ENCODE measurements at regions not wholly inside any gene's neighbourhood (a gene's known extent, or its start where the extent isn't known, plus 50 kb on each side); places are given as distances from the start of the nearest gene placed in this dataset.

GRCh38 chr2:204065566-204065965 is 129.0 kb downstream of the ICOS start:
- Histone ChIP-seq H3K4me3 (ENCODE audit: low read depth in 1 of 5, low read length in 5 of 5) (no peak overlapping the region), H3K9ac (ENCODE audit: low read length in 5 of 5) (no peak overlapping the region), H3K27ac (ENCODE audit: low read depth, low read length) (no peak overlapping the region)

GRCh38 chr2:204066051-204066450 is 129.5 kb downstream of the ICOS start:
- Histone ChIP-seq H3K27ac (ENCODE audit: low read depth, low read length) (no peak overlapping the region), H3K27me3 (ENCODE audit: control insufficient read depth in 5 of 5, insufficient read depth in 4 of 5, low read length in 5 of 5) (peaks cover 0 to 3% (median 0%) of the 10 kb centered on the region in 5 donors), H3K9ac (ENCODE audit: low read length in 5 of 5) (no peak overlapping the region), H3K9me3 (ENCODE audit: control insufficient read depth in 5 of 5, low read length in 5 of 5) (peaks cover 0 to 2% (median 0%) of the 10 kb centered on the region in 5 donors), H3K36me3 (ENCODE audit: control insufficient read depth in 5 of 5, insufficient read depth in 5 of 5, low read length in 5 of 5) (no peaks in the 10 kb centered on the region), H3K4me3 (ENCODE audit: low read depth in 1 of 5, low read length in 5 of 5) (no peak overlapping the region), H3K4me1 (ENCODE audit: control insufficient read depth in 5 of 5, insufficient read depth in 5 of 5, low read length in 5 of 5) (peaks cover 0 to 9% (median 6%) of the 10 kb centered on the region in 5 donors)

More at GRCh38 chr2:204065566-204065965, 129.0 kb downstream of the ICOS start:
- Histone ChIP-seq H3K36me3 (ENCODE audit: control insufficient read depth in 5 of 5, insufficient read depth in 5 of 5, low read length in 5 of 5) (no peaks in the 10 kb centered on the region), H3K27me3 (ENCODE audit: control insufficient read depth in 5 of 5, insufficient read depth in 4 of 5, low read length in 5 of 5) (peaks cover 0 to 5% (median 0%) of the 10 kb centered on the region in 5 donors), H3K9me3 (ENCODE audit: control insufficient read depth in 5 of 5, low read length in 5 of 5) (peaks cover 0 to 2% (median 0%) of the 10 kb centered on the region in 5 donors), H3K4me1 (ENCODE audit: control insufficient read depth in 5 of 5, insufficient read depth in 5 of 5, low read length in 5 of 5) (peaks cover 0 to 9% (median 6%) of the 10 kb centered on the region in 5 donors)

GRCh38 chr2:204069804-204070203 is 133.2 kb downstream of the ICOS start:
- Histone ChIP-seq H3K4me3 (ENCODE audit: low read depth in 1 of 5, low read length in 5 of 5) (no peak overlapping the region), H3K36me3 (ENCODE audit: control insufficient read depth in 5 of 5, insufficient read depth in 5 of 5, low read length in 5 of 5) (no peaks in the 10 kb centered on the region), H3K9ac (ENCODE audit: low read length in 5 of 5) (no peak overlapping the region), H3K4me1 (ENCODE audit: control insufficient read depth in 5 of 5, insufficient read depth in 5 of 5, low read length in 5 of 5) (peaks cover 0 to 9% (median 6%) of the 10 kb centered on the region in 5 donors), H3K27me3 (ENCODE audit: control insufficient read depth in 5 of 5, insufficient read depth in 4 of 5, low read length in 5 of 5) (no peaks in the 10 kb centered on the region), H3K9me3 (ENCODE audit: control insufficient read depth in 5 of 5, low read length in 5 of 5) (peaks cover 0 to 2% (median 0%) of the 10 kb centered on the region in 5 donors), H3K27ac (ENCODE audit: low read depth, low read length) (no peak overlapping the region)

GRCh38 chr2:204072443-204073324 is 136.1 kb downstream of the ICOS start:
- no peaks in the 10 kb centered on the region for H3K9me3 ChIP-seq (ENCODE audit: control insufficient read depth in 5 of 5, low read length in 5 of 5)
- H3K9ac ChIP-seq (ENCODE audit: low read length in 5 of 5), result no peak overlapping the region
- no peaks in the 10 kb centered on the region for H3K27me3 ChIP-seq (ENCODE audit: control insufficient read depth in 5 of 5, insufficient read depth in 4 of 5, low read length in 5 of 5)

GRCh38 chr2:204074456-204074855 is 137.9 kb downstream of the ICOS start:
- no peak overlapping the region for H3K4me3 ChIP-seq (ENCODE audit: low read depth in 1 of 5, low read length in 5 of 5)
- H3K9me3 ChIP-seq (ENCODE audit: control insufficient read depth in 5 of 5, low read length in 5 of 5), result no peaks in the 10 kb centered on the region
- H3K27me3 ChIP-seq (ENCODE audit: control insufficient read depth in 5 of 5, insufficient read depth in 4 of 5, low read length in 5 of 5), result no peaks in the 10 kb centered on the region
- no peak overlapping the region for H3K27ac ChIP-seq (ENCODE audit: low read depth, low read length)
- H3K4me1 ChIP-seq (ENCODE audit: control insufficient read depth in 5 of 5, insufficient read depth in 5 of 5, low read length in 5 of 5), result no peaks in the 10 kb centered on the region
- no peak overlapping the region for H3K9ac ChIP-seq (ENCODE audit: low read length in 5 of 5)
- no peaks in the 10 kb centered on the region for H3K36me3 ChIP-seq (ENCODE audit: control insufficient read depth in 5 of 5, insufficient read depth in 5 of 5, low read length in 5 of 5)

More at GRCh38 chr2:204072443-204073324, 136.1 kb downstream of the ICOS start:
- H3K4me3 ChIP-seq (ENCODE audit: low read depth in 1 of 5, low read length in 5 of 5), result no peak overlapping the region
- H3K4me1 ChIP-seq (ENCODE audit: control insufficient read depth in 5 of 5, insufficient read depth in 5 of 5, low read length in 5 of 5), result no peaks in the 10 kb centered on the region
- no peaks in the 10 kb centered on the region for H3K36me3 ChIP-seq (ENCODE audit: control insufficient read depth in 5 of 5, insufficient read depth in 5 of 5, low read length in 5 of 5)
- H3K27ac ChIP-seq (ENCODE audit: low read depth, low read length), result no peak overlapping the region

- Histone ChIP-seq H3K9me3 (ENCODE audit: control insufficient read depth in 5 of 5, low read length in 5 of 5) (no peaks in the 10 kb centered on the region), H3K4me3 (ENCODE audit: low read depth in 1 of 5, low read length in 5 of 5) (no peak overlapping the region), H3K36me3 (ENCODE audit: control insufficient read depth in 5 of 5, insufficient read depth in 5 of 5, low read length in 5 of 5) (no peaks in the 10 kb centered on the region), H3K9ac (ENCODE audit: low read length in 5 of 5) (no peak overlapping the region), H3K4me1 (ENCODE audit: control insufficient read depth in 5 of 5, insufficient read depth in 5 of 5, low read length in 5 of 5) (peaks cover 0 to 2% (median 0%) of the 10 kb centered on the region in 5 donors), H3K27me3 (ENCODE audit: control insufficient read depth in 5 of 5, insufficient read depth in 4 of 5, low read length in 5 of 5) (no peaks in the 10 kb centered on the region), H3K27ac (ENCODE audit: low read depth, low read length) (no peak overlapping the region)
Observed at GRCh38 chr2:204078003-204078698, 141.6 kb downstream of the ICOS start.

GRCh38 chr2:204081487-204082425 is 145.2 kb downstream of the ICOS start:
- Histone ChIP-seq H3K9ac (ENCODE audit: low read length in 5 of 5) (no peak overlapping the region), H3K36me3 (ENCODE audit: control insufficient read depth in 5 of 5, insufficient read depth in 5 of 5, low read length in 5 of 5) (no peaks in the 10 kb centered on the region), H3K4me1 (ENCODE audit: control insufficient read depth in 5 of 5, insufficient read depth in 5 of 5, low read length in 5 of 5) (peaks cover 0 to 2% (median 0%) of the 10 kb centered on the region in 5 donors), H3K27ac (ENCODE audit: low read depth, low read length) (no peak overlapping the region), H3K27me3 (ENCODE audit: control insufficient read depth in 5 of 5, insufficient read depth in 4 of 5, low read length in 5 of 5) (peaks cover 0 to 2% (median 0%) of the 10 kb centered on the region in 5 donors), H3K4me3 (ENCODE audit: low read depth in 1 of 5, low read length in 5 of 5) (no peak overlapping the region), H3K9me3 (ENCODE audit: control insufficient read depth in 5 of 5, low read length in 5 of 5) (no peaks in the 10 kb centered on the region)

GRCh38 chr2:204086167-204086566 is 149.6 kb downstream of the ICOS start:
- Histone ChIP-seq H3K27ac (ENCODE audit: low read depth, low read length) (no peak overlapping the region), H3K36me3 (ENCODE audit: control insufficient read depth in 5 of 5, insufficient read depth in 5 of 5, low read length in 5 of 5) (no peaks in the 10 kb centered on the region), H3K9me3 (ENCODE audit: control insufficient read depth in 5 of 5, low read length in 5 of 5) (no peaks in the 10 kb centered on the region), H3K27me3 (ENCODE audit: control insufficient read depth in 5 of 5, insufficient read depth in 4 of 5, low read length in 5 of 5) (peaks cover 0 to 2% (median 0%) of the 10 kb centered on the region in 5 donors), H3K9ac (ENCODE audit: low read length in 5 of 5) (no peak overlapping the region), H3K4me3 (ENCODE audit: low read depth in 1 of 5, low read length in 5 of 5) (no peak overlapping the region), H3K4me1 (ENCODE audit: control insufficient read depth in 5 of 5, insufficient read depth in 5 of 5, low read length in 5 of 5) (peaks cover 0 to 2% (median 0%) of the 10 kb centered on the region in 5 donors)

- Histone ChIP-seq H3K4me3 (ENCODE audit: low read depth in 1 of 5, low read length in 5 of 5) (no peak overlapping the region), H3K27ac (ENCODE audit: low read depth, low read length) (no peak overlapping the region), H3K9ac (ENCODE audit: low read length in 5 of 5) (no peak overlapping the region), H3K4me1 (ENCODE audit: control insufficient read depth in 5 of 5, insufficient read depth in 5 of 5, low read length in 5 of 5) (no peaks in the 10 kb centered on the region), H3K9me3 (ENCODE audit: control insufficient read depth in 5 of 5, low read length in 5 of 5) (peaks cover 2 to 8% (median 6%) of the 10 kb centered on the region in 5 donors), H3K36me3 (ENCODE audit: control insufficient read depth in 5 of 5, insufficient read depth in 5 of 5, low read length in 5 of 5) (no peaks in the 10 kb centered on the region), H3K27me3 (ENCODE audit: control insufficient read depth in 5 of 5, insufficient read depth in 4 of 5, low read length in 5 of 5) (peaks cover 0 to 2% (median 0%) of the 10 kb centered on the region in 5 donors)
Observed at GRCh38 chr2:204089105-204089504, 152.5 kb downstream of the ICOS start.
